Neutrophil (primary cell): ENCODE measurements at regions not wholly inside any gene's neighbourhood (a gene's known extent, or its start where the extent isn't known, plus 50 kb on each side); places are given as distances from the start of the nearest gene placed in this dataset.

ENCODE experiments used
- H3K27ac ChIP-seq: fragments of 200-600 bp; sonication (generic); 2 replicates; pipeline ENCODE4 v1.5.1; 2016; ENCODE audit warnings: mild to moderate bottlenecking, moderate library complexity
- H3K27me3 ChIP-seq: fragments of 200-600 bp; sonication (generic); 2 replicates; pipeline ENCODE4 v1.6.0; 2016; ENCODE audit warnings: mild to moderate bottlenecking
- H3K36me3 ChIP-seq: fragments of 200-600 bp; sonication (generic); 2 replicates; pipeline ENCODE4 v1.5.1; 2017
- H3K4me1 ChIP-seq, 2 experiments: fragments of 200-600 bp in 1 of 2; sonication (generic) in 1 of 2; 1 replicate in 1 of 2; 2 replicates in 1 of 2; pipeline versions ENCODE4 v1.5.1 to v1.6.1; 2013 to 2016; ENCODE audit warnings: low read depth in 1 of 2, low read length in 1 of 2, mild to moderate bottlenecking in 1 of 2, moderate library complexity in 1 of 2; ENCODE audit not compliant: control insufficient read depth in 1 of 2, insufficient read depth in 1 of 2
- H3K4me3 ChIP-seq, 2 experiments: fragments of 200-600 bp in 1 of 2; sonication (generic) in 1 of 2; 1 replicate in 1 of 2; 2 replicates in 1 of 2; pipeline ENCODE4 v1.5.1; 2013 to 2016; ENCODE audit warnings: low read depth in 1 of 2, low read length in 1 of 2, mild to moderate bottlenecking in 1 of 2, moderate library complexity in 1 of 2
- H3K9me3 ChIP-seq: fragments of 200-600 bp; sonication (generic); 2 replicates; pipeline ENCODE4 v1.5.1; 2016
- TF ChIP-seq, protein P1 (sequence below): fragments of 200-600 bp; sonication (generic); IDR thresholded peaks from 2 replicates; pipeline ENCODE4 v1.5.1; 2016; ENCODE audit warnings: antibody characterized with exemption

DNA sequence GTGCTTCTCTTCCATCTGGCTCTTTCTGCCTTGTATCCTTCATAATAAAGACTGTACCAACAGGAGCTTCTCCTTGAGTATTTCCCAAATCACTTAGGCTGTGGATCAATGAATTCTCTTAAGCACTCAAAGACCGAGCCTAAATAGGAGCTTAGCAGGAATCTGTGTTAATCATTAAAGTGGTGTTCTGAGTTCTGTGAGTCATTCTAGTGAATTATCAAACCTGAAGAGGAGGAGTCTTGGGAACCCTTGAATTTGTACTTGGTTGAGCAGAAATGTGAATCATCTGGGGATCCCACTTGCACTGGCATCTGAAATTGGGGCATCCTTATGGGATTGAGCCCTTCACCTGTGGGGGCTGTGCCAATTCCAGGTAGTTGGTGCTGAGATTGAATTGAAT is 946.2 kb downstream of the BCL11B start:
- no peak overlapping the region for H3K27ac ChIP-seq
- no peaks in the 10 kb centered on the region for H3K4me1 ChIP-seq
- H3K9me3 ChIP-seq: no peaks in the 10 kb centered on the region
- no peaks in the 10 kb centered on the region for H3K27me3 ChIP-seq
- TF ChIP-seq, protein P1, sequence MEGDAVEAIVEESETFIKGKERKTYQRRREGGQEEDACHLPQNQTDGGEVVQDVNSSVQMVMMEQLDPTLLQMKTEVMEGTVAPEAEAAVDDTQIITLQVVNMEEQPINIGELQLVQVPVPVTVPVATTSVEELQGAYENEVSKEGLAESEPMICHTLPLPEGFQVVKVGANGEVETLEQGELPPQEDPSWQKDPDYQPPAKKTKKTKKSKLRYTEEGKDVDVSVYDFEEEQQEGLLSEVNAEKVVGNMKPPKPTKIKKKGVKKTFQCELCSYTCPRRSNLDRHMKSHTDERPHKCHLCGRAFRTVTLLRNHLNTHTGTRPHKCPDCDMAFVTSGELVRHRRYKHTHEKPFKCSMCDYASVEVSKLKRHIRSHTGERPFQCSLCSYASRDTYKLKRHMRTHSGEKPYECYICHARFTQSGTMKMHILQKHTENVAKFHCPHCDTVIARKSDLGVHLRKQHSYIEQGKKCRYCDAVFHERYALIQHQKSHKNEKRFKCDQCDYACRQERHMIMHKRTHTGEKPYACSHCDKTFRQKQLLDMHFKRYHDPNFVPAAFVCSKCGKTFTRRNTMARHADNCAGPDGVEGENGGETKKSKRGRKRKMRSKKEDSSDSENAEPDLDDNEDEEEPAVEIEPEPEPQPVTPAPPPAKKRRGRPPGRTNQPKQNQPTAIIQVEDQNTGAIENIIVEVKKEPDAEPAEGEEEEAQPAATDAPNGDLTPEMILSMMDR: no peak
- no peak overlapping the region for H3K4me3 ChIP-seq
- H3K36me3 ChIP-seq: no peaks in the 10 kb centered on the region

DNA sequence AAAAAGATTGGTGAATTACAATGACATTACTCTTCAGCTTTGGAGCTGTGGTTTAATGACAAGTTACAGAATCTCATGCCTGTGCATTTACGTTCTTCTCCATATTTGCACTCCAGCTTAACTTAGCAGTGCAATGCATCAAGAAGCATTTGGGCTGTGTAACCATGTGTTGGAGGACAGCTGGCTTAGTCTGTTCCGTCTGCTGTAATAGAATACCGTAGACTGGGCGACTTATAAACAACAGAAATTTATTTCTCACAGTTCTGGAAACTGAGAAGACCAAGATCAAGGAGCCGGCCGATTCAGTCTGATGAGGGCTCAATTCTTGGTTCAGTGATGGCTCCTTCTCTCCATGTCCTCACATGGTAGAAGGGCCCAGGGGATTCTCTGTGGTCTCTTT is 943.5 kb downstream of the BCL11B start:
- Histone ChIP-seq H3K9me3 (no peaks in the 10 kb centered on the region), H3K4me1 (no peaks in the 10 kb centered on the region), H3K4me3 (no peak overlapping the region), H3K36me3 (no peaks in the 10 kb centered on the region), H3K27me3 (no peaks in the 10 kb centered on the region), H3K27ac (no peak overlapping the region)
- TF ChIP-seq, protein P1: no peak

DNA sequence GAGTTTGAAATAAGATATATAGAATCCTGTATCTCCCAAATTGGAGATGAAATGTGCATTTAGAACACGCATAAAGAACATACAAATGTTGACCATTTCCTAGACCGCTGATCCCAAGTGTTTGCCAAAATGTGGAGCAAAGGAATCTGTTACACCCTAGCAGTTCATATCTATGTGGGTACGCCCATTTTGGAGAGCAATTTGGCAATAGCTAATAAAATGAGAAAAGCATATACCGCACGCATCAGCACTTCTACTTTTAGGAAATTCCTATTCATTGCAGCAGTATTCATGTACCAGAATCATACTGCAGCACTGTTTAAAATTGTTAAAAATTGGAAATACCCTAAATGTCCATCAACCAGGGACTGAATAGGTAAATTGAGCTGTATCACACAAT is 937.8 kb downstream of the BCL11B start:
- H3K27ac ChIP-seq: no peak overlapping the region
- TF ChIP-seq, protein P1: no peak
- no peaks in the 10 kb centered on the region for H3K4me1 ChIP-seq
- no peaks in the 10 kb centered on the region for H3K9me3 ChIP-seq
- H3K27me3 ChIP-seq: no peaks in the 10 kb centered on the region
- H3K36me3 ChIP-seq: no peaks in the 10 kb centered on the region
- H3K4me3 ChIP-seq: no peak overlapping the region

DNA sequence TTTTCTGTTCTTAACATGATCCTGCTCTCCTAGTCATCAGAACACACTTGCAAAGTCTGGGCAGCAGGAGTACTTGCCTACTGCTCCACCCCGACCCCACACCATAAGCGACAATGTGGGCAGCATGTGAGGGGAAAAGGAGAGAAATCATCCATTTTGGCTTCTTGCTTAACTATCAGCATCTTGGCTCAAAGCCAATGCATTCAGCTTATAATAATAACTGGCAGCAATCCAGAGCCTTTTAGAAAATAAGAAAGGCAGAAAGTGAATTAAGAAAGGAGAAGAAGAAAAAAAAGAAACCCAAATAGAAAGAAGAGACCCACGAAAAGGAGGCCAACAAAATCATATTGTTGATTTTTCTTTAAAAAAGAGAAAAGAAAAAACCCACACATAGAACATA is 930.8 kb downstream of the BCL11B start:
- no peaks in the 10 kb centered on the region for H3K4me1 ChIP-seq
- TF ChIP-seq, protein P1: no peak
- H3K9me3 ChIP-seq: no peaks in the 10 kb centered on the region
- H3K36me3 ChIP-seq: no peaks in the 10 kb centered on the region
- no peak overlapping the region for H3K27ac ChIP-seq
- no peak overlapping the region for H3K4me3 ChIP-seq
- H3K27me3 ChIP-seq: no peaks in the 10 kb centered on the region

DNA sequence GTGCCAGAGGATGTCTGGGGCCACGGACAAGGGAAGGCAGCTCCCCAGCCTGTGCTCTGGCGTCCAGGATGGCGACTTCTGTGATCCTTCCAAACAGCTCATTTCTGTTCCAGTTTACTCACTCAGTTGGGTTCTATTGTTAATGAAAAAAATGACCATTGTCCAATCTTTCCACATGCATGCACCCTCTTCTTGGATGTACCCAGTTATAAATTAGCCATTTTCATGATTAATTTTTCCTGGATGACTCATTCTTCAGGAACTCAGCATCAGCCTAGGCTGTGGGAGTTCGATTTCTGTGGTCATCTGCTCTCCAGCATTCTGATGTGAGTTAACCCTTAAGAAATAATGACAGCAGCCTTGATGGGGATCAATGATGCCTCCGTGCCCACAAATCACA is 926.8 kb downstream of the BCL11B start:
- Histone ChIP-seq H3K27me3 (no peaks in the 10 kb centered on the region), H3K27ac (no peak overlapping the region), H3K4me1 (no peaks in the 10 kb centered on the region), H3K4me3 (no peak overlapping the region), H3K9me3 (no peaks in the 10 kb centered on the region), H3K36me3 (no peaks in the 10 kb centered on the region)
- TF ChIP-seq, protein P1: no peak

DNA sequence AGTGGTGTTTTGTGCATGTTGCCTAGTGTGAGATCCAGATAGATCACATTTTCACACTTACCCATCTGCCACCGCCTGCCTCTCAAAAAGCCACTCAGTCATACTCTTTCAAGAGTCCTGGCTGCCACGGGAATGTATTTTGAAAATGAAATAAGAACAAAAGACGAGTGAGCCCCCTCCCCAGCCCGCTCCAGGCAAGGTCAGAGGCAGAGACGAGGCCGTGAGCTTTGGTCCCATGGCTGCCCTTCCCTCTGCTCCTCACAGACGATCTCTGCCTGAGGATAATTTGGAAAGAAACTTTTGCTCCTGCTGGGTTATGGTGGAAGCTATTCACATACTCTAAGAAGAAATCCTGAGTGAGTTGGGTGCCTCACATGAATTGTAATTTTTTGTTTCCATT is 924.3 kb downstream of the BCL11B start:
- Histone ChIP-seq H3K36me3 (no peaks in the 10 kb centered on the region), H3K4me3 (no peak overlapping the region), H3K4me1 (no peaks in the 10 kb centered on the region), H3K9me3 (no peaks in the 10 kb centered on the region), H3K27me3 (no peaks in the 10 kb centered on the region), H3K27ac (no peak overlapping the region)
- TF ChIP-seq, protein P1: no peak
